Neuronal stem cell (in vitro differentiated cells): ENCODE measurements at regions not wholly inside any gene's neighbourhood (a gene's known extent, or its start where the extent isn't known, plus 50 kb on each side); places are given as distances from the start of the nearest gene placed in this dataset.

Experiments
- DNase-seq: peaks from one replicate; pipeline ENCODE4 v3.0.0-alpha.2; 2013; ENCODE audit warnings: low spot score
- H2AFZ ChIP-seq: one replicate; pipeline ENCODE4 v1.6.1; 2013; ENCODE audit warnings: mild to moderate bottlenecking, low read length, inconsistent platforms
- H2AK5ac ChIP-seq: 2 replicates; pipeline ENCODE4 v1.6.1; 2013; ENCODE audit warnings: low read depth, mild to moderate bottlenecking, inconsistent platforms, low read length, moderate library complexity, mixed read lengths
- H2BK120ac ChIP-seq: 2 replicates; pipeline ENCODE4 v1.6.1; 2013; ENCODE audit warnings: low read depth, mild to moderate bottlenecking, inconsistent platforms, low read length, moderate library complexity, mixed read lengths
- H2BK12ac ChIP-seq: one replicate; pipeline ENCODE4 v1.6.1; 2013; ENCODE audit warnings: low read length, inconsistent platforms
- H2BK15ac ChIP-seq: 2 replicates; pipeline ENCODE4 v1.6.1; 2013; ENCODE audit warnings: mild to moderate bottlenecking, low read length, inconsistent platforms, mixed read lengths
- H2BK5ac ChIP-seq: one replicate; pipeline ENCODE4 v1.6.1; 2013; ENCODE audit warnings: inconsistent platforms, mild to moderate bottlenecking, low read length, moderate library complexity
- H3K14ac ChIP-seq: one replicate; pipeline ENCODE4 v1.6.1; 2013; ENCODE audit warnings: low read length, inconsistent platforms
- H3K18ac ChIP-seq: 2 replicates; pipeline ENCODE4 v1.6.1; 2013; ENCODE audit warnings: low read length, inconsistent platforms
- H3K23ac ChIP-seq: 2 replicates; pipeline ENCODE4 v1.6.1; 2013; ENCODE audit warnings: low read depth, mild to moderate bottlenecking, mixed read lengths, low read length, inconsistent platforms; ENCODE audit not compliant: poor library complexity
- H3K27ac ChIP-seq: replicated peaks from 3 replicates; pipeline ENCODE4 v1.5.1; 2013; ENCODE audit warnings: low read length, inconsistent platforms
- H3K27me3 ChIP-seq, 3 experiments: 2 replicates each; pipeline ENCODE4 v1.6.1; 2013; ENCODE audit warnings: low read length in 3 of 3, mild to moderate bottlenecking in 2 of 3, inconsistent platforms in 1 of 3, low read depth in 1 of 3, mixed read lengths in 1 of 3, moderate library complexity in 1 of 3; ENCODE audit not compliant: control insufficient read depth in 3 of 3, insufficient read depth in 3 of 3
- H3K36me3 ChIP-seq, 2 donors: replicated peaks in 1 of 2; 2 replicates each; pipeline ENCODE4 v1.6.1; 2013; ENCODE audit warnings: low read length in 2 of 2; ENCODE audit not compliant: control insufficient read depth in 2 of 2, insufficient read depth in 2 of 2
- H3K4ac ChIP-seq: 2 replicates; pipeline ENCODE4 v1.6.1; 2013; ENCODE audit warnings: inconsistent platforms, mild to moderate bottlenecking, low read length, moderate library complexity
- H3K4me1 ChIP-seq, 2 donors: 1 replicate in 1 of 2; 2 replicates in 1 of 2; pipeline ENCODE4 v1.6.1; 2013; ENCODE audit warnings: low read length in 2 of 2, low read depth in 1 of 2; ENCODE audit not compliant: control insufficient read depth in 2 of 2, insufficient read depth in 1 of 2
- H3K4me2 ChIP-seq: one replicate; pipeline ENCODE4 v1.6.1; 2013; ENCODE audit warnings: mild to moderate bottlenecking, low read length, inconsistent platforms; ENCODE audit not compliant: insufficient read depth, poor library complexity, severe bottlenecking
- H3K4me3 ChIP-seq, 2 donors: 2 replicates each; pipeline ENCODE4 v1.5.1; 2013; ENCODE audit warnings: low read length in 2 of 2, mild to moderate bottlenecking in 2 of 2, inconsistent platforms in 1 of 2, moderate library complexity in 1 of 2
- H3K79me1 ChIP-seq: one replicate; pipeline ENCODE4 v1.6.1; 2013; ENCODE audit warnings: low read depth, mild to moderate bottlenecking, inconsistent platforms, low read length, moderate library complexity
- H3K9ac ChIP-seq: one replicate; pipeline ENCODE4 v1.6.1; 2013; ENCODE audit warnings: mild to moderate bottlenecking, low read depth, low read length, inconsistent platforms; ENCODE audit not compliant: poor library complexity
- H3K9me3 ChIP-seq, 2 donors: replicated peaks in 1 of 2; 2 replicates each; pipeline versions ENCODE3 to v1.6.1; 2013; ENCODE audit warnings: low read length in 2 of 2, mild to moderate bottlenecking in 2 of 2, inconsistent platforms in 1 of 2, low read depth in 1 of 2, mixed read lengths in 1 of 2, moderate library complexity in 1 of 2; ENCODE audit not compliant: control insufficient read depth in 2 of 2, insufficient read depth in 1 of 2
- H4K8ac ChIP-seq: one replicate; pipeline ENCODE4 v1.6.1; 2013; ENCODE audit warnings: low read depth, mild to moderate bottlenecking, inconsistent platforms, low read length, moderate library complexity
- H4K91ac ChIP-seq: one replicate; pipeline ENCODE4 v1.6.1; 2013; ENCODE audit warnings: low read length, low read depth, mild to moderate bottlenecking, inconsistent platforms; ENCODE audit not compliant: poor library complexity
- WGBS, 2 donors: extraction: QIAGEN DNeasy Blood & Tissue Kit; methylation state at CpG; one replicate each; pipeline ENCODE4 v1.1.7; 2013; ENCODE audit warnings: missing lambda C conversion rate in 2 of 2, mixed read lengths in 1 of 2; ENCODE audit not compliant: insufficient read length in 2 of 2, insufficient replicate concordance in 1 of 2; ENCODE audit errors: extremely low coverage in 2 of 2; 5-methylcytosine and 5-hydroxymethylcytosine counted together

DNA sequence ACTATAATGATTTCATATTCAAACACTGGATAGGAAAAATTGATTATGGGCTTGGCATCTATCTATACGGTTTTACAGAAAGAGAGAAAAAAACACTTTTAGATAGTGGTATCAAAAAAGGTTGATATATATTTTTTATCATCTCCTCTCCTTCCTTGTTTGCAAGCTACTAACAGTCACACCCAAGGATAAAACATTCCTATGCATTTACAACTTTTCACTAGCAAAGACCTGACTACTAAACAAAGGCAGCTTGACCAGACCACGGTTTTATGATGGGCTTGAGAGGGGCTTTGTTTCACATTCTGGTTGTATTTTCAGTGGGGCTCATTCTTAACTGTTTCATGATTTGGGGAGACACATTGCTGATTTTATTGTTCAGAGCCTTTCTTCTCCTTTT is 477.6 kb upstream of the CITED2 start:
- WGBS, 2 donors: no CpG with 5 or more reads among the region's 2 CpGs
- no peak overlapping the region for H3K27ac ChIP-seq

DNA sequence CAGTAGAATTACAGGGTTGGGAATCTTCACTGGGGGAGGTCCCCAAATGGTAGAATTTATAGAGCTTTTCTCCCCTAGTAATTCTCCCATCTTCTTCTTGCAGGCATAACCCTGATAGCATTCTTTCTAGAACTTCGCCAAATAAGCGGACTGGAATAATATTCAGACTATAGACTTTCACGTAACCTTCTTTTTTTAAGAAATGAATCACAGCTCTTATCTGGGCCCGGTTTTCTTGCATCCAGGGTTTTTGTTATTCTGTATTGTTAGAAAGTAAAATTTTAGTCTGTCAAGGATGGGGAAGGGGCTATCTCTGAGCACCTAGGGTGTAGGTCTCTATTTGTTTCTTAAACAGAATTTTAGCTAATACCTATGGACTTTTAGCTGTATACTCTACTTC is 476.8 kb upstream of the CITED2 start:
- Histone ChIP-seq H2BK15ac (no peak overlapping the region), H2AFZ (no peak overlapping the region), H3K14ac (no peak overlapping the region), H3K4me3 (no peak overlapping the region), H2AK5ac (no peak overlapping the region), H3K27me3 (no peaks in the 10 kb centered on the region), H4K8ac (no peak overlapping the region), H2BK5ac (no peak overlapping the region), H3K9me3 (no peaks in the 10 kb centered on the region), H3K27ac (no peak overlapping the region), H3K9ac (no peak overlapping the region), H3K4me2 (no peak overlapping the region), H3K4ac (no peak overlapping the region), H3K36me3 (no peaks in the 10 kb centered on the region), H3K4me1 (peaks cover 7 to 28% of the 10 kb centered on the region in 2 donors), H3K79me1 (no peaks in the 10 kb centered on the region), H3K23ac (no peak overlapping the region), H3K18ac (no peak overlapping the region), H2BK12ac (no peak overlapping the region), H4K91ac (no peak overlapping the region), H2BK120ac (no peak overlapping the region)
- WGBS, 2 donors: no CpG with 5 or more reads among the region's 4 CpGs
- no peak for DNase-seq

More for the DNA sequence above, 477.6 kb upstream of the CITED2 start:
- Histone ChIP-seq H4K91ac (no peak overlapping the region), H3K4me2 (no peak overlapping the region), H4K8ac (no peak overlapping the region), H3K27me3 (no peaks in the 10 kb centered on the region), H3K4ac (no peak overlapping the region), H2BK5ac (no peak overlapping the region), H3K4me3 (no peak overlapping the region), H3K14ac (no peak overlapping the region), H3K23ac (no peak overlapping the region), H3K18ac (no peak overlapping the region), H3K9ac (no peak overlapping the region), H2BK15ac (no peak overlapping the region), H3K4me1 (peaks cover 3 to 33% of the 10 kb centered on the region in 2 donors), H3K79me1 (no peaks in the 10 kb centered on the region), H3K9me3 (no peaks in the 10 kb centered on the region), H3K36me3 (no peaks in the 10 kb centered on the region), H2AK5ac (no peak overlapping the region), H2BK12ac (no peak overlapping the region), H2AFZ (no peak overlapping the region), H2BK120ac (no peak overlapping the region)
- DNase-seq: no peak

DNA sequence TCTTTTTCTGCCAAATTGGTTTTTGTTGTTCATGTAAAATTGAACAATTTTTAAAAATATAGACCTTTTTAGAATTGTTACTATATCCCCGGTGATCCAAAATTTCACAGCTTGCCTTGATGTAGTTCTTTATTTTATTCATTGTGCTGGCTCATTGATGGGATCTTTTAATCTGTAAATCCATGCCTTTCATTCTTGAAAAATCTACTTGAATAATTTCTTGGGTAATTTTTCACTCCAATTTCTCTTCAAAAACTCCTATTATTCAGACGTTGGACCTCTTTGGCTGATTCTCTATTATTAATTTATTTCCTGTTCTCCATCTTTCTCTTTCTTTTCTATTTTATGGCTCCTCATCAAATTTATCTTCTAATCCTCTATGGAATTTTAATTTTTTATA is 476.1 kb upstream of the CITED2 start:
- no CpG with 5 or more reads among the region's 2 CpGs for WGBS, 2 donors
- Histone ChIP-seq H3K36me3 (no peaks in the 10 kb centered on the region), H2BK12ac (no peak overlapping the region), H3K9ac (no peak overlapping the region), H4K8ac (no peak overlapping the region), H2AFZ (no peak overlapping the region), H3K4me3 (no peak overlapping the region), H2BK15ac (no peak overlapping the region), H3K4me2 (no peak overlapping the region), H3K4me1 (peaks cover 7 to 21% of the 10 kb centered on the region in 2 donors), H3K18ac (no peak overlapping the region), H3K27me3 (no peaks in the 10 kb centered on the region), H2BK5ac (no peak overlapping the region), H3K23ac (no peak overlapping the region), H3K14ac (no peak overlapping the region), H3K9me3 (no peaks in the 10 kb centered on the region), H2AK5ac (no peak overlapping the region), H4K91ac (no peak overlapping the region), H3K79me1 (no peaks in the 10 kb centered on the region), H2BK120ac (no peak overlapping the region), H3K27ac (no peak overlapping the region), H3K4ac (no peak overlapping the region)
- DNase-seq: no peak

DNA sequence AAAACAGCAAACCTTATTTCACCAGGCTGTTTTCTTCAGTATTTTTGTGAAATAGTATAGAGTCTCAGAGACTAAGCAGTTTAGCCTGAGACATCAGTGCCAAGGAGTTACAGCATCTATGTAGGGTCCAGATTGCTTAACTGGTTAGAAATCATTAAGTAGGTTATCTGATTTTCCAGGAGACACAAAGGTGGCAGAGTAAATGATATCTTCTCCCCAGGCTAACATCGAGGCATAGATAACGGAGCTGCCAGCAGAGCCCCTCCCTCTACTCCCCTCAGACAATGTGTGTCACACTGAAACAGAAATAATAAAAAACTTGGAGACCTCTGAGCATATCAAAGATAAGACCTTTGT is 473.0 kb upstream of the CITED2 start:
- H4K91ac ChIP-seq: no peak overlapping the region
- no peaks in the 10 kb centered on the region for H3K36me3 ChIP-seq
- H2AFZ ChIP-seq: peak overlapping the region; percentile 5
- H3K9ac ChIP-seq: no peak overlapping the region
- H2BK15ac ChIP-seq: no peak overlapping the region
- H3K4me3 ChIP-seq: no peak overlapping the region
- H2BK5ac ChIP-seq: no peak overlapping the region
- no CpG with 5 or more reads among the region's 2 CpGs for WGBS, 2 donors
- no peak overlapping the region for H3K23ac ChIP-seq
- H3K4me1 ChIP-seq: peaks cover 3 to 7% of the 10 kb centered on the region in 2 donors
- no peak overlapping the region for H2BK12ac ChIP-seq
- H3K4me2 ChIP-seq: no peak overlapping the region
- no peak overlapping the region for H4K8ac ChIP-seq
- H3K27me3 ChIP-seq: no peaks in the 10 kb centered on the region
- DNase-seq: no peak
- H3K9me3 ChIP-seq: no peaks in the 10 kb centered on the region
- H3K79me1 ChIP-seq: no peaks in the 10 kb centered on the region
- H3K27ac ChIP-seq: no peak overlapping the region
- no peak overlapping the region for H3K18ac ChIP-seq
- no peak overlapping the region for H2AK5ac ChIP-seq
- no peak overlapping the region for H3K4ac ChIP-seq
- no peak overlapping the region for H3K14ac ChIP-seq
- H2BK120ac ChIP-seq: no peak overlapping the region
